ENCODE measurements at regions not wholly inside any gene's neighbourhood (a gene's known extent, or its start where the extent isn't known, plus 50 kb on each side); places are given as distances from the start of the nearest gene placed in this dataset.

DNA sequence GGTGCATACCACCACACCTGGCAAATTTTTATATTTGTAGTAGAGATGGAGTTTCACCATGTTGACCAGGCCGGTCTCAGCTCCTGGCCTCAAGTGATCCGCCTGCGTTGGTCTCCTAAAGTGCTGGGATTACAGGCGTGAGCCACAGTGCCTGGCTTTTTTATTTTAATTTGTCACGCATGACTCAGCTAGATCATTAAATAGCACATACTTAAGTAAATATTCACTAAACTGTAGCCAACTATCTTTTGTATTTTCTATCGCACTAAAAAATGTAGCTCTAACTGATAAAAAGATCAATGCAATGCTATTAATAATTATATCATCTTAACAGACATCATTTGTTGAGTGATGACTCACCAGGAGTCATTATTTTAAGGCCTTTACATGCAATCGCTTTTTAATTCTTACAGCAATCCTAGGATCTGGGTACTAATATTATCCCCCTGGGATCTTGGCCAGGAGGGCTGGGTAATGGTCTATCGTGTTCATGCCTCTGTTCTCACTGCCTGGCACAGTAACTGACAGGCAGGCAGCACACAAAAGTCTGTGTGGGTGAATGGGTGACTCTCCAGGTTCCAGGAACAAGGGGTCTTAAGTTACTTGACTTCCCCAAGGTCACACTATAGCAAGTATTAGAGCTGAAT lies 693.5 kb upstream of the EEF2KMT start:
- TF ChIP-seq TAF1 (IDR thresholded peaks at IDR 0.05; ENCODE audit: borderline replicate concordance, insufficient read depth, low read length) (no peak), POLR2AphosphoS5 (IDR thresholded peaks at IDR 0.05; ENCODE audit: low read depth, low read length) (no peak), SIN3A (IDR thresholded peaks at IDR 0.05; ENCODE audit: borderline replicate concordance, insufficient read depth, low read length) (no peak)

DNA sequence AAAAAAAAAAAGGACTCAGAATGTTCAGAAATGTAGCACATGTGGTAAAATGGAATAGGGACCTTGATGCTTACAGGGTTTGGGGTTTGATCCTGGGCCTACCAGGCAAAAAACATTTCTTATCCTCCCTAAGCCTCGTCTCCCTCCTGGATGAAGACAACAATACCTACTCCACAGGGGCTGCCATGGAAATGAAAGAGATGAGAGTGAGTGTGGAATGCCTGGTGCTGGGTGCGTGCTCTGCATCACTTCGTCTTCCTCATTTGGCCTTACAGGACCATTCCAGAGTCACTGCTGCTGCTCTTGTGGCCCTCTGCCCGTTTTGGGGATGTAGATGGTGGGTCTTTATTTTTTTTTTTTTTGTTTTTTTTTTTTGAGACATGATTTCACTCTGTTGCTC lies 692.9 kb upstream of the EEF2KMT start:
- TF ChIP-seq POLR2AphosphoS5 (IDR thresholded peaks at IDR 0.05; ENCODE audit: low read depth, low read length) (no peak), TAF1 (IDR thresholded peaks at IDR 0.05; ENCODE audit: borderline replicate concordance, insufficient read depth, low read length) (no peak), SIN3A (IDR thresholded peaks at IDR 0.05; ENCODE audit: borderline replicate concordance, insufficient read depth, low read length) (no peak), FOXP2 (optimal IDR thresholded peaks at IDR 0.05; ENCODE audit: borderline replicate concordance, extremely low read depth, extremely low read length, insufficient read depth) (no peak)
- TF ChIP-seq, protein P1, sequence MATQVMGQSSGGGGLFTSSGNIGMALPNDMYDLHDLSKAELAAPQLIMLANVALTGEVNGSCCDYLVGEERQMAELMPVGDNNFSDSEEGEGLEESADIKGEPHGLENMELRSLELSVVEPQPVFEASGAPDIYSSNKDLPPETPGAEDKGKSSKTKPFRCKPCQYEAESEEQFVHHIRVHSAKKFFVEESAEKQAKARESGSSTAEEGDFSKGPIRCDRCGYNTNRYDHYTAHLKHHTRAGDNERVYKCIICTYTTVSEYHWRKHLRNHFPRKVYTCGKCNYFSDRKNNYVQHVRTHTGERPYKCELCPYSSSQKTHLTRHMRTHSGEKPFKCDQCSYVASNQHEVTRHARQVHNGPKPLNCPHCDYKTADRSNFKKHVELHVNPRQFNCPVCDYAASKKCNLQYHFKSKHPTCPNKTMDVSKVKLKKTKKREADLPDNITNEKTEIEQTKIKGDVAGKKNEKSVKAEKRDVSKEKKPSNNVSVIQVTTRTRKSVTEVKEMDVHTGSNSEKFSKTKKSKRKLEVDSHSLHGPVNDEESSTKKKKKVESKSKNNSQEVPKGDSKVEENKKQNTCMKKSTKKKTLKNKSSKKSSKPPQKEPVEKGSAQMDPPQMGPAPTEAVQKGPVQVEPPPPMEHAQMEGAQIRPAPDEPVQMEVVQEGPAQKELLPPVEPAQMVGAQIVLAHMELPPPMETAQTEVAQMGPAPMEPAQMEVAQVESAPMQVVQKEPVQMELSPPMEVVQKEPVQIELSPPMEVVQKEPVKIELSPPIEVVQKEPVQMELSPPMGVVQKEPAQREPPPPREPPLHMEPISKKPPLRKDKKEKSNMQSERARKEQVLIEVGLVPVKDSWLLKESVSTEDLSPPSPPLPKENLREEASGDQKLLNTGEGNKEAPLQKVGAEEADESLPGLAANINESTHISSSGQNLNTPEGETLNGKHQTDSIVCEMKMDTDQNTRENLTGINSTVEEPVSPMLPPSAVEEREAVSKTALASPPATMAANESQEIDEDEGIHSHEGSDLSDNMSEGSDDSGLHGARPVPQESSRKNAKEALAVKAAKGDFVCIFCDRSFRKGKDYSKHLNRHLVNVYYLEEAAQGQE (IDR thresholded peaks at IDR 0.05; ENCODE audit: insufficient read depth in 1 of 2, low read depth in 2 of 2, low read length in 2 of 2): no peak

DNA sequence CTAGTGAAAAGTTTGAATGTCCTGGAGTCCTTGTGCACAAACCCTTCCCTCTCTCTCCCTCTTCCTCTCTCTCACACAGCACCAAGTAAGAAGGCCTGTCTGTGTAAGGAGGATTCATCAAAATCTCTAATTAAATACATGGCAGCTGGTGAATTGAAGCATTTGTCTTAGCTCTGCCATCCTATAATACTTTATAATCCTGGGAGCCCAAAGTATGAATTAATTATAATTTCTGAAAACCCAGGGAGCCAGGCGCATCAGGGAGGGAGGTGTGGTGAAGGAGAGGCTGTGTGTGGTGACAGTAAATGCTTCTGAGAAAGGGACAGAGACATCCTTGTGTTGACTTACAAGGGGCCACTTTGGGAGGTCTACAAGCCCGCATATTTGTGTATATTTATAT lies 691.4 kb upstream of the EEF2KMT start:
- TF ChIP-seq POLR2AphosphoS5 (IDR thresholded peaks at IDR 0.05; ENCODE audit: low read depth, low read length) (no peak), SIN3A (IDR thresholded peaks at IDR 0.05; ENCODE audit: borderline replicate concordance, insufficient read depth, low read length) (no peak)
- TF ChIP-seq, protein P1 (IDR thresholded peaks at IDR 0.05; ENCODE audit: insufficient read depth in 1 of 2, low read depth in 2 of 2, low read length in 2 of 2): no peak

DNA sequence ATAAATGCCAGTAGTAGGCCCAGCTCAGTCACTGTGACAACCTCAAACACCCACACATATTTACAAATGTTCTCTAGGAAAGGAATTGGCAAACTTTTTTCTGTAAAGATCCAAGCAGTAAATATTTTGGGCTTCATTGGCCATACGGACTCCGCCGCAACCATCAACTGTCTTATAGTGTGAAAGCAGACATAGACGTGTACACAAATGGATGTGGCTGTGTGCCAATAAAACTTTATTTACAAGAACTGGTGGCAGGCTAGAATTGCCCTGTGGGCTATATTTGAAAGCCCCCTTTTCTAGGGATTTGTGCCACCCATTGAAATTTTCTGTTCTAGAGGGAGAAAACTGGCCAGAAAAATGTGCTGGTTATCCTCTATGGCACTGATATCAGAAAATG lies 683.8 kb upstream of the EEF2KMT start:
- no peak for TF ChIP-seq TAF1 (IDR thresholded peaks at IDR 0.05; ENCODE audit: borderline replicate concordance, insufficient read depth, low read length)
- TF ChIP-seq SIN3A (IDR thresholded peaks at IDR 0.05; ENCODE audit: borderline replicate concordance, insufficient read depth, low read length): no peak
- TF ChIP-seq POLR2AphosphoS5 (IDR thresholded peaks at IDR 0.05; ENCODE audit: low read depth, low read length): no peak
- TF ChIP-seq FOXP2 (optimal IDR thresholded peaks at IDR 0.05; ENCODE audit: borderline replicate concordance, extremely low read depth, extremely low read length, insufficient read depth): no peak
- TF ChIP-seq, protein P1 (IDR thresholded peaks at IDR 0.05; ENCODE audit: insufficient read depth in 1 of 2, low read depth in 2 of 2, low read length in 2 of 2): no peak

DNA sequence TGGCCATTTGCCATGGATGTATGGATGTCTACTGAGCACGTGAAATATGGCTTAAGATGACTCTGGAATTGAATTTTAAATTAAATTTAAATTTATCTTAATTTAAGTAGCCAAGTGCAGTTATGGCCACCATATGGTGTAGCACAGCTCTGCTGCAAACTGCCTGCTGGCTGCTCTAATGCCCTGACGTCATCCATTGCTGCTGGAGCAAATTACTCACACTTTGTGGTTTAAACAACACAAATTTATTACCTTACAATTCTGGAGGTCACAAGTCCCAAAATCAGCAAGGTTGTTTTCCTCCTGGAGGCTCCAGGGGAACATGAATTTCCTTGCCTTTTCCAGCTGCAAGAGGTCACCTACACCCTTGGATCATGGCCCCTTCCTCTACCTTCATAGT lies 679.3 kb upstream of the EEF2KMT start:
- TF ChIP-seq FOXP2 (optimal IDR thresholded peaks at IDR 0.05; ENCODE audit: borderline replicate concordance, extremely low read depth, extremely low read length, insufficient read depth): no peak
- no peak for TF ChIP-seq SIN3A (IDR thresholded peaks at IDR 0.05; ENCODE audit: borderline replicate concordance, insufficient read depth, low read length)

DNA sequence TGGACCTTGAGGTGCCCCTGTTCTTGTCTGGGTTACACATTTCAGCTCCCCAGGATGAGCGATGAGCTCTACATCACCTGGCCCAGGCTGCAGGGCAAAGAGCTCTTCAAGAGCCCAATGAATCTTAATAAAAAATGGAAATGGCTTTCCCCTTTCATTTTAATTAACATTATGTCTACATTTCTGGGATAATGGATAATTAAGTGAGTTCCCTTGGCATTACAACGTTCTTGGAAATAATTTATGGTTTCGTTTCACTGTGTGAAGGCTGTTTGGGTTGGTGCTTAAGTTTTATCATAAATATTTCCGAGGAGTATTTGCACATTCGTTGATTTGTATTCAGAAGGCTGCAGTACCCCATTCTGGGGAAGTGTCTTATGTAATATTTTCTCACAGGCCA lies 678.3 kb upstream of the EEF2KMT start:
- TF ChIP-seq, protein P1 (IDR thresholded peaks at IDR 0.05; ENCODE audit: insufficient read depth in 1 of 2, low read depth in 2 of 2, low read length in 2 of 2): no peak
- TF ChIP-seq TAF1 (IDR thresholded peaks at IDR 0.05; ENCODE audit: borderline replicate concordance, insufficient read depth, low read length) (no peak), POLR2AphosphoS5 (IDR thresholded peaks at IDR 0.05; ENCODE audit: low read depth, low read length) (no peak), FOXP2 (optimal IDR thresholded peaks at IDR 0.05; ENCODE audit: borderline replicate concordance, extremely low read depth, extremely low read length, insufficient read depth) (no peak), SIN3A (IDR thresholded peaks at IDR 0.05; ENCODE audit: borderline replicate concordance, insufficient read depth, low read length) (no peak)
